Fibroblast of the aortic adventitia (primary cell): ENCODE measurements at regions not wholly inside any gene's neighbourhood (a gene's known extent, or its start where the extent isn't known, plus 50 kb on each side); places are given as distances from the start of the nearest gene placed in this dataset.

ENCODE experiments used
- DNase-seq: peaks from one replicate; pipeline ENCODE4 v3.0.0-alpha.2; 2010; ENCODE audit warnings: low read depth
- H3K4me3 ChIP-seq: 2 replicates; pipeline ENCODE4 v1.5.1; 2011; ENCODE audit warnings: low read depth, mild to moderate bottlenecking, control low read depth, low read length, moderate library complexity
- CTCF ChIP-seq: IDR thresholded peaks from 2 replicates; pipeline ENCODE4 v1.5.1; 2011; ENCODE audit warnings: mild to moderate bottlenecking, low read length, control low read depth, inconsistent platforms; ENCODE audit not compliant: insufficient read depth

- DNase-seq = no peak
- no peak overlapping the region for H3K4me3 ChIP-seq
- no peak for TF ChIP-seq CTCF
Observed at GRCh38 chr14:30322819-30323218, 236.1 kb upstream of the G2E3 start.

GRCh38 chr14:30330033-30330432, 228.9 kb upstream of the G2E3 start:
- TF ChIP-seq CTCF = no peak
- no peak for DNase-seq
- H3K4me3 ChIP-seq = no peak overlapping the region

- peak; percentile 42 for TF ChIP-seq CTCF
- DNase-seq = no peak
- no peak overlapping the region for H3K4me3 ChIP-seq
Observed at GRCh38 chr14:30330445-30330844, 228.5 kb upstream of the G2E3 start.

GRCh38 chr14:30331030-30331429, 227.9 kb upstream of the G2E3 start:
- DNase-seq = no peak
- H3K4me3 ChIP-seq = no peak overlapping the region
- TF ChIP-seq CTCF = no peak

GRCh38 chr14:30332374-30332773, 226.6 kb upstream of the G2E3 start:
- DNase-seq = no peak
- TF ChIP-seq CTCF = no peak
- no peak overlapping the region for H3K4me3 ChIP-seq

- no peak for TF ChIP-seq CTCF
- H3K4me3 ChIP-seq = no peak overlapping the region
- DNase-seq = peak; percentile 35
Observed at GRCh38 chr14:30333934-30334333, 225.0 kb upstream of the G2E3 start.

GRCh38 chr14:30337456-30337855, 221.5 kb upstream of the G2E3 start:
- no peak overlapping the region for H3K4me3 ChIP-seq
- DNase-seq = peak; percentile 2
- no peak for TF ChIP-seq CTCF
